H1 (cell line): ENCODE measurements at regions not wholly inside any gene's neighbourhood (a gene's known extent, or its start where the extent isn't known, plus 50 kb on each side); places are given as distances from the start of the nearest gene placed in this dataset.

Source experiments
- SRF ChIP-seq: IDR thresholded peaks from 2 replicates; pipeline ENCODE4 v1.6.1; 2011; ENCODE audit warnings: mild to moderate bottlenecking, low read depth, low read length, moderate library complexity

GRCh38 chr5:167631191-167631590 lies 660.3 kb upstream of the WWC1 start (continued):
- TF ChIP-seq SRF, result no peak
